GF-D8 (cell line): ENCODE measurements at regions not wholly inside any gene's neighbourhood (a gene's known extent, or its start where the extent isn't known, plus 50 kb on each side); places are given as distances from the start of the nearest gene placed in this dataset.
"Not testable (repeated sequence)": the region's sequence is repeated elsewhere in the genome, so short reads cannot be mapped to it uniquely, and the experiment has no call there.

Experiments used
- DNase-seq: peaks from one replicate; lab custom pipeline; 2025; lab: John Stamatoyannopoulos, UW

DNA sequence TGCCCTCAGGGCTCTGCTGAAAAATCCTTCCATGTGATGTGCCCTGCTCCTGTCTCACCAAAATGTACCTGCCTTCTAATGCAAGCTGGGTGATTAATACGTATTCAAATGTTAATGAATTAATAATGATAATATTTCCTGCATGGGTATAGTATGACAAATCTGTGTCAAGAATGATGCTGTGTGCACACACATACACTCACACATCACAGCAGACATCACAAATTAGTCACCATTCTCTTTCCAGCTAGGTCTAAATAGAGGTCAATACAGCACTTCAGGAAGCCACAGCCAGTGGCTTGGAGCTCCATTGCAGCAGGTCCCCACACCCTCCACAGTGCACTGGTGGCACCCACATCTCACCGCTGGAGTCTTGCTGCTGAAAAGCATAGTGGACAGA lies 681.2 kb upstream of the NRP1 start:
- no peak for DNase-seq

DNA sequence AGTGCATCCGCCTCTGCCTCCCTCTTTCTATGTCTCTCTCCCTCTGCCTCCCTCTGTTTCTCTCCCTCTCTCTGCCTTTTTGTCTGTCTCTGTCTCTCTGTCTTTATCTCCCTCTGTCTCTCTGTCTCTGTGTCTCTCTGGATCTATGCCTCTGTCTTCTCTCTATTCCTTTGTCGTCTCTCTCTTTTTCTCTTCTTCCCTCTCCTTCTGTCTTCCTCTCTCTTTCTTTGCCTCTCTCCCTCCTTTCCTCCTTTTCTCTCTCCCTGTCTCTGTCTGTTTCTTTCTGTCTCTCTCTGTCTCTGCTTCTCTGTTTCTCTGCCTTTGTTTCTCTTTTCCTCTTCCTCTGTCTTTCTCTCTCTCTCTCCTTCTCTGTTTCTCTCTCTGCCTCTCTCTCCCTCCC lies 678.8 kb upstream of the NRP1 start:
- no peak for DNase-seq

DNA sequence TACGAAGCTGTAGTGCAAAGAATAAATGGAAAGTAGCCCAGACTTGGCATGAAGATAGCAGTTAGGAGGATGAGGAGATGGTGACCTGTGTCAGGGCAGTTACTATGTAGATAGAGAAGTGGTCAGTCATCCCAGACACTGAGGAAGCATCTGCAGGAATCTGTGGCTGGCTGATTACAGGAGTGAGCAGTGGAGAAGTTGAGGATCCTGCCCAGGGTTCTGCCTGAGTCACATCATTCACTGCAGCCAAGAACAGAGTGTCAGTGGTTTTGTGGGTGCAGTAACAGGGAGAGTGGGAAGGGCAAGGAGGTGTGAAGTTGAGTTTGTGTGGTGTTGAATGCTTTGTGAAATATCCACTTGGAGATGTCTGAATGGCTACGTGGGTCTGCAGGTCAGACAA lies 676.4 kb upstream of the NRP1 start:
- no peak for DNase-seq

DNA sequence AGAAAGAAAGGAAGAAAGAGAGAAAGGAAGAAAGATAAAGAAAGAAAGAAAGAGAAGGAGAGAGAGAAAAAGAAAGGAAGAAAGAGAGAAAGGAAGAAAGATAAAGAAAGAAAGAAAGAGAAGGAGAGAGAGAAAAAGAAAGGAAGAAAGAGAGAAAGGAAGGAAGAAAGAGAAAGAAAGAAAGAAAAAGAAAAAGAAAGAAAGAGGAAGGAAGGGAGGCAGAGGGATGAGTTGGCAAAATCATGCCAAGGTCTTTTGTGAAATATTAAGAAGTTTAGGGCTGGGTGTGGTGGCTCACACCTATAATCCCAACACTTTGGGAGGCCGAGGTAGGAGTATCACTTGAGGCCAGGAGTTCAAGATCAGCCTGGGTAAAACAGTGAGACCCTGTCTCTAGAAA lies 675.8 kb upstream of the NRP1 start:
- DNase-seq = not testable (repeated sequence)

DNA sequence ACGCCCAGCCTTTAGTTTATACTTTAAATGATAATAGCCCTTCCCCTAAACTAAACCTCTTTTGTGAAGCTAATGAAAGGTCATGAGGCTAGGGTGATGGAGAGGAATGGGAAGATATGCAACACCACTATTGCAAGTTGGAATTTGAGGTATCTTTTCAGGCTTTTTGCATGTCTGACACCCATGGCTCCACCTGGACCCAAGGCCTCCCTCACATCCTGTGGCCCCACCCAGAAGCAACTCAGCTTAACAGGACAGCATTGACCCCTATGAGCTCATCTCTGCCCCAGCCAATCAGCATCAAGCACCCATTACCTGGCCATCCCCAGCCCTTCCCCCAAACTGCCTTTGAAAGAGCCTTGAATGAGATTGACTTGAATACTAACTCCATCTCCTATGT lies 674.2 kb upstream of the NRP1 start:
- DNase-seq = no peak

DNA sequence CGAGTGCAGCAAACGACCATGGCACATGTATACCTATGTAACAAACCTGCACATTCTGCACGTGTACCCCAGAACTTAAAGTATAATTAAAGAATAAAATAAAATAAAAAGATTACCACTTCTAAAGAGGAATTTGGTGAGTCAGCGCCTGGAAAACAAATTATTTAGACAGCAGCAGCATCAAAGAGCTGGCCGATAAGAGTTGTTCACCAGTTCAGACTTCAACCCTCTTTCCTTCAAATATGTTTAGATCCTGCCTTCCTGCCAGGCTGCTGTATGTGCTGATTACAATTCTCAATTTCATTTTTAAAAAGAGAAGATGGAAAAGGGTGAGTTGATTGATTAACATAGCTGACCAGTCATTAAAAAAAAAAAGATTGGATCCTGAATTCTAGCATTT lies 672.0 kb upstream of the NRP1 start:
- no peak for DNase-seq

DNA sequence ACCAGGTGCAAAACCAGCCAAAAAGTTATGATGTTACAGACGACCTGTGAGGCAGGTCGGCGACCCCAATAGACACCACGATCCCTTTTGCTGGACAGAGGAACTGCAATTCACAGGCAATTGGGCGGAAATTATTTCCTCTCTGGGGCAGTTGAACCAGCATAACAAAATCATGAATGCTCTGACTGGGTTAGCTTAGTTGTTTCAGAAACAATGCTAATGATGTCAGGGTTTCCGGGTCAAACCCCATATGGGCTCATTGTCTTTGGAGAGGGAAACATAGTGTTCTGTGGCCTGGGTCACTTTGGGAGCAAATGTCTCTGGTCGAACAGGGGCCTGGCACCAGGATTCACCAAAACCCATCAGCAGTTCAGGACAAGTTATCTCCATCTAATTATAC lies 669.1 kb upstream of the NRP1 start:
- no peak for DNase-seq

DNA sequence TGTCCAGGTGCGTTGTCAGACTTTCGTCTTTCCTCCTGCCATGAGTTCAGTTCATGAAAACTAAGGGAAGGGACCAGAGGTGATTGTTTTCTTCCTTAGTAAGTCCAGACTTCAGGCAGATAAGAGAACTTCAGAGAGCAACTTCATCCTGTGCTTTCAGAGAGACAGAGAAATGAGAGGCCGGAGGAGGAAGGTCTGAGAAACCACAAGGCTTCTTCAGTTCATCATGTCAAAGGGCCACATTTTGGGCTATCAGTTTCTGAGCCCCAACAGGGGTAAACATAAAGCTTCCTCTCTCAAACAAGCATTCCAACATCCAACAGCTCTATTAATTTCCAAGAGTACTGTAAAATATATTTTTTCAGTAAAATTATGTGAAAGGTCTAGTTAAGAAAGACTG lies 668.4 kb upstream of the NRP1 start:
- DNase-seq = no peak

DNA sequence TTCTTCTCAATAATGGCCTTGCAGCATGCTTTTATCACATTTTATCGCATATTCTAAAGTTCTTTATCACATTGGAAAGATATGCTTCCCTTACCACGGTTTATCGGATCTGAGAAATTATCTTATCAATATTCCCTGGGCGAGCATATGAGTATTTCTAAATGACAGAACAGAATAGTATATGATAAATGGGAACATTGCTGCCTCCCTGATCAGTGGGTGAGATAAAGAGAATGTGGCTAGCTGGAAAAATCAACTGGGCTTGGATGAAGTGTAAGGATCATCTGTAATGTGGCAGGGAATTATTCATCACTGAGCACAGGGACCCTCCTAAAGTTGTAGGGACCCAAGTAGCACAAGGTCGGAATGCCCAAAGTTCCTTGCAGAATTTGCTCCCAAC lies 667.4 kb upstream of the NRP1 start:
- DNase-seq = no peak

DNA sequence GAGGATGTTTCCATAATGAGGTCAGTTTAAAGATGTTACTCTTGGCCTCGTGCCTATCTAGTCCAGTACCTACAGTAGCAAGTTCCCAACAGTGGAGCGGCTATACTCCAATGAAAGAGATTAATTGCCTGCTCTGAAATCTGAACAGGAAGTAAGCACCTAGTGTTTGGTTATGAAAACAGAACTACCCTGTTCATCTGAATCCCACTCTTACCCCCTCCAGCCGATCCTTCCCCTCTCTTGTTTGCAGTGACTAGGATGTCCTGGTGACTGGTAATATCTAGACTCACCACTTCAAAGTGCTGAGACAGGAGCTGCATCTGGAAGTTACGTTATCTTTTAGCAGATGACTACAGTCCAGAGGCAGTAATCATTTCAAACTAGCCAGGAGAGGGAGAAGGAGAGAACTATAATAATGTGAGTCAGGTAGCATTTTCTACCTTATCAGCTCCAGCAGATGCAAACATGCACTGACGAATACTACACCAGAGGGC lies 666.7 kb upstream of the NRP1 start:
- no peak for DNase-seq

DNA sequence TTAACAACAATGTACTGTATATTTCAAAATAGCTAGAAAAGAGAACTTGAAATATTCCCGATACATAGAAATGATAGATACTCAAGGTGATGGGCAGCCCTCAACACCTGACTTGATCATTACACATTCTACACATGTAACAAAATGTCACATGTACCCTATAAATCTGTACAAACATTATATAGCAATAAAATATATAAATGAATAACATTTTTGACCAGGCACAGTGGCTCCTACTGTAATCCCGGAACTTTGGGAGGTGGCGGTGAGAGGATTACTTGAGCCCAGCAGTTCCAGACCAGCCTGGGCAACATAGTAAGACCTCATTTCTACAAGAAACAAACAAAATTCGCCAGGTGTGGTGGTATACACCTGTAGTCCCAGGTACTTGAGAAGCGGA lies 659.5 kb upstream of the NRP1 start:
- no peak for DNase-seq

DNA sequence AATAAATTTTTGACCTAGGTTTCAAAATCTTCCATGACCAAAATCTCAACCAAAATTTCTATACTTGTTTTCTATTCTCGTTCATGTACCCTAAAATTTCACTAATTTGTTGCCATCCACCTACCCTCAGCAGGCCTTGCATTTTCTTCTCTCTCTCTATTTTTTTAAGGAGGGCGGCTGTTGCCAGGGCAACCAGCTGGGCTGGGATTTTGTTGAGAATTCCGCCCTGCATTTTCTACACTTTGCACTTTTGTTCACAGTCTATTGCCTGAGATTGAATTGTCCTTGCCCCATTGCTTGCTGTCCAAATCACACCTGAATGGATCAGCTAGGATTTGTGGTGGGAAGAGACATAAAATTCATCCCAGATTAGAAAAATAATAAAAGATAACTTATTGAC lies 657.5 kb upstream of the NRP1 start:
- DNase-seq = no peak

DNA sequence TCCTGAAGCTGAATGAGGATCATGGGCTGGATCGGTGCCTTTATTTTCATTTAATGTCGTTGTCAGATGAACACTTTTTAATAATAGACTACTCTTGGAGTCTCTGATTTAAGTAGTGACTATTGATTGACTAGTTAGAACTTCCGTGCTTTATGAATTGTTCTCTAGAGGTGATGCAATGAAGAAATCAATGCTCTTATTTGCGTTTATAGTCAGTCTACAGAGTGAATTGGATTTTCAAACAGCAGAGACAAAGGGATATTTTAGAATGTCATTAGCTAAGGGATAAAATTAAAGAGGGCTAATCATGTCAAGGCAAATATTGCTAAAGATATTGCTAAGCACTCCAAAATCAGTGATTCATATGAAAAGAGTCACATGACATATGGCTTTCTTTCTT lies 652.0 kb upstream of the NRP1 start:
- no peak for DNase-seq

DNA sequence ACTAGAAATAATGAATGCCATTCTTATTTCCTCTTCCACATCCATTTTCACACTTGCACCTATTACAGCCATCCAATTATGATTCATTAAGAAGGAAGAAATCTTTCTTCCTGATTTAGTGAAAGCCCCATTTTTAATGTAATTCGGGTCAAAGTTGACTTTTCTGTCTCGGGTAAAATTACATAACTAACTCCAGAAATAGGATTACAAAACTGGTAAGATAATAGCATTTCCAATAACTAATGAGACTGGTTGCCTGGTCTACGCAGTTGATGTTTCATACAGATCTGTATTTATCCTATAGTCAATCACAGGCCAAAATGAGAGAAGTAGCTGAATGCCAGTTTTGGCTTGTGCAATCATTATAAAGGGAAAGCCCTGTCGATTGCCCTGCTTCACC lies 651.5 kb upstream of the NRP1 start:
- no peak for DNase-seq

DNA sequence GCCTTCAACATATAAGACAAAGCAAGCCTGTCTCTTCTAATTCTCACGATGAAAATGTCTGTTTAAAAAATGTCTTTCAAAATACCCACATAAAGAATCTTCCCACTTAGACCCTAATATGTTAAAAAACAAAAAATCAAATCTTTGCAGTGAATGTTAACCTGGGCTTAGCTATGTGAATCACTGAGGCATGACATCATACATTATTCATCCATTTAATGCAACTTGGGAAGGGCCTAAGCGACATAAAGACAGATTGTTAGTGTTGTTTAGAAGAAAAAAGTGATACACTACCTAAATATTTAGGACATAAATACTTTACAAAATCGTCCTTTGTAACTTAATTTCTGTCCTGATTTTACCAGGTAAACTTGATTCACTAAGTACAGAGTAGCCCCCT lies 648.5 kb upstream of the NRP1 start:
- no peak for DNase-seq

DNA sequence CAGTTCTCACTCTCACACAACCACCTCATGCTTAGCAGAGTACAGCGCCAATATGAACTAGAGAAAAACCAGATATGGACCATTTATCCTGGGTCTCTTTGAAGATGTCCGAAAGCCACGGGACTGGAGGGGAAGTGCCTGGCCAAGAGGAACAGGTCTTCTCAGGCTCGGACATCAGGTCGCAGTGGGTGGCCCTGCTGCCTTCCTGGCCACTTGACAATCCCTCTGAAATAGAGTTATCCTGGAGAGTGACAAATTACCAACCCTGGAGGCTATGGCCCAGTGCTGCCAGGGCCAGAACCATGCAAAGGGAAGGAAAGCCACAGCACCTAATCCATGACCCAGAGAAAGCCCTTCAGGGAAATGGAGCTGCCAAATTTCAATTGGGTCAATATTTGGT lies 646.8 kb upstream of the NRP1 start:
- no peak for DNase-seq

DNA sequence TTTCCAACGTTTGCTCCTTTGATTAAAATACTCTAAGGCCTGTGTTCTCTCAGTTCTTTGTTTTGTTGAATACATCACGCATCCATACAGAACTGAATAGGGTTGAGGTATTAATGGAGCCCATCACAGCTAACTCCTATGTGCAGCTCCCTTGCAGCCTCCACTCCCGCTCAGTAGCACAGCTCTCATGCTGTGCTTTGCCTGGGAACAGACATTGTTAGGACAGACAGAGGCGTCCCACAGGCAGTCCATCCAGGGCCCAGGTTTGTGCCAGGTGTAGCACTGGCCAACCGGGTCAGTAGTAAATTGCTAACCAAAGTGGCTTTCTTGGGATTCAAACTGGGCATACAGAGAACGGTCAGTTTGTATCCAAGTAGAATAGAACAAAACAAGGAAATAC lies 644.7 kb upstream of the NRP1 start:
- DNase-seq = no peak

DNA sequence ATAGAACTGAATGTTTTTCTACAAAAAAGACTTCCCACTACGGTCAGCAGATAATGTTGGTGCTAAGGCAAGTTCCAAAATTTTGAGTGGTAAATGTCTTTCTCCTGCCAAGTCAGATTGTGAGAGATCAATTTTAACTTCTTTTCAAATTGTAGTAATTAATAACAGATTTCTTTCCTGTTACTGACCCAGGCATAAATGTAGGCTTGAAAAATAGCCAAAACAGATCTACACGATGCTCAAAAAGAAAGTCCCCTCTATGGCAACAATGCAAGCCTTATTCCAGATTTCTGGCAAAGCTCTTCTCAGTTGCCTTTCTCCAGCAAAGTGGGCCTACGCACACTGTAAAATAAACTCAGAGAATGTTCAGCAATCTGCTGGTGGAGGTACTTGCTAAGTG lies 641.0 kb upstream of the NRP1 start:
- DNase-seq = no peak

DNA sequence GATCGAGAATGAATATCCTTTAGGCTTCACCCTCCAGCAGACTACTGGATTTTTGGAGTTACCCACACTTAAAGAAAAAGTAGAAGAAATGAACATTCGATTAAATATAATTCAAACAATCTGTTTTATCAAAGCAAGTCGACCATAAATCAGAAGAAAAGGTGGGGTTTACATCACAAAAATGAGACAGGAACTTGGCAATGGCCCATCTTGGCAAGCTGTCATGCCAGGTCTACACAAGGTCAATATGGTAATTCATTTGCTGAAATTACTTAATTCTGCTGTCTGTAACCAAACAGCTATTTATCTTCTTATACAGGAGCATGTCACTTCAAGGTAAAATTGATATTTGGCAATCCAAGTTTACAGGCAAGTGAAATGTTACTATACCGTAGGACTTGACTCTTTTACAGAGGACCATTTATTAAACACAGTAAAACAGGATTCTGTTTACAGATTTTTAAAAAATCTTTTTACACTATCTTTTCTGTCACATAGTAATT lies 640.6 kb upstream of the NRP1 start:
- DNase-seq = no peak

DNA sequence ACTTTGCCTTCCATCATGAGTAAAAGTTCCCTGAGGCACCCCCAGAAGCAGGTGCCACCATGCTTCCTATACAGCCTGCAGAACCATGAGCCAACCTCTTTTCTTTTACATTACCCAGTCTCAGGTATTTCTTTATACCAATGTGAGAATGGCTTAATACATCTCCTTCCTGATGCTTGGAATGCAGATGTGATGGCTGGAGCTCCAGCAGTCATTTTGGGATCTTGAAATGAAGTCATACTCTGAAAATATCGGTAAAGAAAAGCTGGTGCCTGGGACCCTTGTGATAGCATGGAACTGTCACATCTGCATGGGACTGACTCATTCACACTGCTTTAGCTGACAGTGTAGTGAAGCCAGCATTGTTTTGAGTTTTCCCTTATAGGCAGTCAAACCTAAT lies 634.5 kb upstream of the NRP1 start:
- no peak for DNase-seq

DNA sequence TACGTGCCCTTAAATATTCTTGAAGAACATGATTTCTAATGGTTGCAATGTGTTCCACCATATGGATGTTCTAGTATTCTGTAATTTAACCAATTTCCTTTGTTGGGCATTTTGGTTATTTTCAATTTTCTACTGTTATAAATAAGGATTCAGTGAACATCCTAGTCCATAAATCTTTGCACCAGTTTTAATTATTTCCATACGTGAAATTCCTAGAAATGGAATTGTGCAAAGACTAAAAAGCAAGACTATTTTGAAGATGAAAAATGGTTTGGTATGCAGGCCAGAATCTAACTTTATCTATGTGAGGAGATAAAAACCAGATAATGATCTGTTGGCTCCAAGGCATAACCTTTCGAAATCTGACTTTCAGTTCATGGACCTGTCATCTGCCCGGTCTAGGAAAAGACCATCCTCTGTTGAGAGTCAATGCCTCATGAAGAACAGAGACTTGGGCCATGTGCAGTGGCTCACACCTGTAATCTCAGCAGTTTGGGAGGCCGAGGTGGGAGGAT lies 633.2 kb upstream of the NRP1 start:
- no peak for DNase-seq

DNA sequence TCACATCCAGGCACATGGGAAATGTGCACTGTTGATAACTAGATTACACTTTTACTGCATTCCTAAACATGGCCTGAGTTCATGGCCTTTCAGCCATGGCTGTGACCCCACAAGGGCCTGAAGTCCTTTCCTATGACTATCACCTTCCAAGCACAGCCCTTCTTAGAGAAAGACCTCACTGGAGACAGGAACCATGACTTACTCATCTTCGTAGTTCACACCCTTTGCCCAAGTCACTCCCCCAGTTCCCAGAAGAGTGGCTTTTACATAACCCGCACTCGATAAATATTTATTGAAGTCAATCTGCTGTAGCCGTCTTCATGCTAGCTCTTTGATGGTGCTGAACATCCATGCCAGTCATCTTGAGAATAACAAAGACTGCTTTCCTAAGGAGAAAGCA lies 632.5 kb upstream of the NRP1 start:
- DNase-seq = no peak

DNA sequence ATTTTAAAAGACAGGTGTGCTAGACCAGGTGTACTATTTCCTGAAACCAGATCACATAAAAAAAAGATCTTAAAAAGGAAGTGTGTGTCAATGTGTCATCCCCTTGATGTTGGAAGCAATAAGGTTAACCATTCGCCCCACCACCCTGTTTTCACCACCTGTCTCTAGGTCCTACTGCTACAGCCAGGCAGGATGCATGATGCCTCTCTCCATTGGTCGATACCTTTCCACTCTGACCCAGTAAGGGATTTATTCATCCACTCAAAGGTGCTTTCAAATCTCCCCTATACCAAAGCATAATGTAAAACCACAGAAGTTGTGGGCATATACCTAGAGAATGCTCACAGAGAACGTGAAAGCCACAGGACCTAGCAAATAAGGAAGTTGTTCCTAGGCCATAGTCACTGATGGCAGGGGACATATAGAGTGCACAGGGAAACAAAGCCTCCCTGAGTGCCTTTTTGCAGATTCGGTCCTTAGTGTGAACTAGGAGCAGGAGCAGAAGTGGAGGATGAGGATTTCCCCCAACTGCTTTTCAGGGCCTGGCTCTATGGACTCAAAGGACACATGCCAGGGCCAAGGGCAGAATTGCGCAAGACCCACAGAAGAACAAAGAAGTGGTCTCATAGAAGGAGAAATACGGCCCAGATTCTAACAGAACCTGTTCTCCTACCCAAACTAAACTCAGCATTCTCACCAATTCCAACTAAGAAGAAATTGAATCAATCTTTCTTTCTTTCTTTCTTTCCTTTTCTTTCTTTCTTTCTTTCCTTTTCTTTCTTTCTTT lies 631.5 kb upstream of the NRP1 start:
- DNase-seq = no peak

DNA sequence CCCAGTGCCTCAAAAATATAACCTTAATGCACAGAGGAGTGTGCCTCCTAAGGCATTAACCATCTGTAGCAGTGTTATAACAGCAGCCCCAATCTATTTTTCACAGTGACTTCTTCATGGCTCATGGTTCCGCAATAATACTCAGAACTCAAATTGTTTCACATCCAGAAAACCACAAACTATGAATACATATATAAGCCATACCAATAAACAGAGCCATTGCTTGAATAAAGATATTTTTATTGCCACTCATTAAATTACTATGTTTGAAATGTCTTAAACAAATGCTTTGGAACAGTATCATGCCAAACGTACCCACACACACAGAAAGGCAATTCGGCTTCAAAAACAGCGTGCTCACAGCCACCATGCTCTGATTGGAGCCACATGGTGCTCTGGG lies 629.3 kb upstream of the NRP1 start:
- no peak for DNase-seq
